H1 (cell line): ENCODE measurements at regions not wholly inside any gene's neighbourhood (a gene's known extent, or its start where the extent isn't known, plus 50 kb on each side); places are given as distances from the start of the nearest gene placed in this dataset.

Source experiments
- CTCF ChIA-PET: fragments of 300-600 bp; sonication (Branson Sonifier 250); formaldehyde crosslinking; loops from one replicate; lab custom pipeline; 2021; ENCODE audit not compliant: partially characterized antibody; lab: Charles Lee
- POLR2A ChIA-PET: fragments of 300-600 bp; sonication (Branson Sonifier 250); formaldehyde crosslinking; loops from one replicate; lab custom pipeline; 2021; ENCODE audit warnings: inconsistent platforms; ENCODE audit not compliant: partially characterized antibody; lab: Charles Lee
- DNase-seq, 2 experiments: peaks; one replicate each; pipeline versions ENCODE4 v3.0.0 to v3.0.0-alpha.2; 2010 to 2022; ENCODE audit warnings: low spot score in 2 of 2, low read depth in 1 of 2, mixed read lengths in 1 of 2
- FAIRE-seq: peaks from 2 replicates; lab custom pipeline; 2011; peaks lifted over from hg19 to GRCh38; lab: Jason Lieb, UNC
- H2AFZ ChIP-seq: 2 replicates; pipeline ENCODE4 v1.8.1; 2012; ENCODE audit warnings: low read length, inconsistent platforms
- H2AK5ac ChIP-seq: 2 replicates; pipeline ENCODE4 v1.6.1; 2013; ENCODE audit warnings: low read depth, low read length
- H2BK120ac ChIP-seq: replicated peaks from 2 replicates; pipeline ENCODE3; 2013; ENCODE audit warnings: low read depth, low read length, inconsistent platforms
- H2BK12ac ChIP-seq: 2 replicates; pipeline ENCODE4 v1.6.1; 2013; ENCODE audit warnings: low read depth, low read length
- H2BK15ac ChIP-seq: 2 replicates; pipeline ENCODE4 v1.6.1; 2013; ENCODE audit warnings: low read length
- H2BK20ac ChIP-seq: 2 replicates; pipeline ENCODE4 v1.6.1; 2013; ENCODE audit warnings: low read length
- H2BK5ac ChIP-seq: 2 replicates; pipeline ENCODE4 v1.6.1; 2013; ENCODE audit warnings: low read depth, low read length
- H3K14ac ChIP-seq: 2 replicates; pipeline ENCODE4 v1.6.1; 2013; ENCODE audit warnings: inconsistent platforms; ENCODE audit not compliant: insufficient read length
- H3K18ac ChIP-seq: 2 replicates; pipeline ENCODE4 v1.6.1; 2013; ENCODE audit warnings: low read length; ENCODE audit errors: extremely low read depth
- H3K23ac ChIP-seq: 2 replicates; pipeline ENCODE4 v1.6.1; 2013; ENCODE audit warnings: inconsistent platforms; ENCODE audit not compliant: insufficient read length
- H3K23me2 ChIP-seq: 2 replicates; pipeline ENCODE4 v1.6.1; 2013; ENCODE audit warnings: low read depth, low read length
- H3K27ac ChIP-seq: 2 replicates; pipeline ENCODE4 v1.6.1; 2011; ENCODE audit warnings: low read depth, low read length, inconsistent platforms
- H3K27me3 ChIP-seq, 4 experiments: replicated peaks in 1 of 4; 1 replicate in 1 of 4; 2 replicates in 3 of 4; pipeline versions ENCODE4 v1.6.1 to v1.8.1; 2011 to 2013; ENCODE audit warnings: low read length in 3 of 4, mild to moderate bottlenecking in 3 of 4, inconsistent platforms in 2 of 4, mixed read lengths in 2 of 4, moderate library complexity in 1 of 4; ENCODE audit not compliant: control insufficient read depth in 3 of 4, insufficient read depth in 3 of 4; ENCODE audit errors: extremely low read depth in 1 of 4
- H3K36me3 ChIP-seq, 4 experiments: 2 replicates each; pipeline versions ENCODE4 v1.6.1 to v1.8.1; 2011 to 2013; ENCODE audit warnings: mild to moderate bottlenecking in 4 of 4, low read length in 3 of 4, moderate library complexity in 2 of 4, control low read depth in 1 of 4, inconsistent platforms in 1 of 4; ENCODE audit not compliant: insufficient read depth in 4 of 4, control insufficient read depth in 2 of 4
- H3K4ac ChIP-seq: replicated peaks from 2 replicates; pipeline ENCODE3; 2013; ENCODE audit warnings: low read length, low read depth, mixed read lengths, inconsistent platforms; ENCODE audit not compliant: insufficient read length
- H3K4me1 ChIP-seq, 4 experiments: replicated peaks in 1 of 4; 1 replicate in 1 of 4; 2 replicates in 3 of 4; pipeline versions ENCODE4 v1.6.1 to v1.8.1; 2011 to 2013; ENCODE audit warnings: low read length in 3 of 4, inconsistent platforms in 2 of 4, mixed read lengths in 1 of 4; ENCODE audit not compliant: insufficient read depth in 4 of 4, control insufficient read depth in 3 of 4
- H3K4me2 ChIP-seq, 2 experiments: 2 replicates each; pipeline versions ENCODE4 v1.6.1 to v1.8.1; 2011 to 2013; ENCODE audit warnings: low read depth in 2 of 2, low read length in 2 of 2, control low read depth in 1 of 2, inconsistent platforms in 1 of 2, mild to moderate bottlenecking in 1 of 2; ENCODE audit not compliant: insufficient read depth in 1 of 2
- H3K4me3 ChIP-seq, 4 experiments: fragments of 200-600, 300-600 bp in 1 of 4; sonication (generic), shearing (Covaris generic), sonication (Bioruptor Twin) in 1 of 4; 2 replicates each; pipeline versions ENCODE4 v1.5.1 to v1.8.1; 2011 to 2016; ENCODE audit warnings: low read length in 4 of 4, low read depth in 3 of 4, control low read depth in 2 of 4, inconsistent platforms in 2 of 4, mild to moderate bottlenecking in 2 of 4, mixed read lengths in 1 of 4, moderate library complexity in 1 of 4; ENCODE audit not compliant: insufficient read depth in 2 of 4; ENCODE audit errors: extremely low read depth in 1 of 4
- H3K56ac ChIP-seq: replicated peaks from 2 replicates; pipeline ENCODE3; 2013; ENCODE audit warnings: low read depth, mild to moderate bottlenecking, mixed read lengths, low read length, inconsistent platforms; ENCODE audit not compliant: insufficient read length
- H3K79me1 ChIP-seq: 2 replicates; pipeline ENCODE4 v1.6.1; 2013; ENCODE audit warnings: low read depth, low read length, control low read depth
- H3K79me2 ChIP-seq, 2 experiments: 2 replicates each; pipeline versions ENCODE4 v1.6.1 to v1.8.1; 2012 to 2013; ENCODE audit warnings: low read length in 2 of 2, mild to moderate bottlenecking in 2 of 2, inconsistent platforms in 1 of 2; ENCODE audit not compliant: insufficient read depth in 2 of 2, control insufficient read depth in 1 of 2
- H3K9ac ChIP-seq, 4 experiments: replicated peaks in 1 of 4; 1 replicate in 1 of 4; 2 replicates in 3 of 4; pipeline versions ENCODE4 v1.6.1 to v1.8.1; 2011 to 2013; ENCODE audit warnings: low read depth in 3 of 4, low read length in 3 of 4, control low read depth in 2 of 4, mild to moderate bottlenecking in 2 of 4, moderate library complexity in 2 of 4, inconsistent platforms in 1 of 4; ENCODE audit errors: extremely low read depth in 1 of 4
- H3K9me3 ChIP-seq, 2 experiments: 2 replicates each; pipeline versions ENCODE4 v1.6.1 to v1.8.1; 2012 to 2013; ENCODE audit warnings: mild to moderate bottlenecking in 2 of 2, moderate library complexity in 2 of 2, control low read depth in 1 of 2, inconsistent platforms in 1 of 2, low read depth in 1 of 2, low read length in 1 of 2, mixed read lengths in 1 of 2; ENCODE audit not compliant: insufficient read depth in 2 of 2
- H4K20me1 ChIP-seq, 2 experiments: replicated peaks in 1 of 2; 2 replicates each; pipeline versions ENCODE3 to v1.8.1; 2011 to 2013; ENCODE audit warnings: inconsistent platforms in 2 of 2, low read length in 2 of 2, mild to moderate bottlenecking in 1 of 2; ENCODE audit not compliant: insufficient read depth in 2 of 2, control insufficient read depth in 1 of 2
- H4K5ac ChIP-seq: 2 replicates; pipeline ENCODE4 v1.6.1; 2013; ENCODE audit warnings: low read length, low read depth, mixed read lengths, inconsistent platforms; ENCODE audit not compliant: insufficient read length
- H4K8ac ChIP-seq: 2 replicates; pipeline ENCODE4 v1.8.0; 2013; ENCODE audit warnings: mild to moderate bottlenecking, moderate library complexity, low read length, inconsistent platforms; ENCODE audit not compliant: insufficient read depth; ENCODE audit errors: extremely low read depth
- H4K91ac ChIP-seq: replicated peaks from 2 replicates; pipeline ENCODE3; 2013; ENCODE audit warnings: low read length, mixed read lengths, inconsistent platforms; ENCODE audit not compliant: insufficient read length
- EP300 ChIP-seq, 2 experiments: IDR thresholded peaks; 1 replicate in 1 of 2; 2 replicates in 1 of 2; pipeline ENCODE4 v1.6.1; 2011 to 2012; ENCODE audit warnings: low read depth in 2 of 2, low read length in 2 of 2, mild to moderate bottlenecking in 2 of 2, borderline replicate concordance in 1 of 2, inconsistent platforms in 1 of 2, moderate library complexity in 1 of 2
- JUN ChIP-seq: IDR thresholded peaks from 2 replicates; pipeline ENCODE4 v1.6.1; 2011; ENCODE audit warnings: low read depth, mild to moderate bottlenecking, improper control_type of control experiment, low read length
- JUND ChIP-seq: IDR thresholded peaks from 2 replicates; pipeline ENCODE4 v1.6.1; 2011; ENCODE audit warnings: mild to moderate bottlenecking, improper control_type of control experiment, low read length
- NANOG ChIP-seq: IDR thresholded peaks from 2 replicates; pipeline ENCODE4 v1.6.1; 2011; ENCODE audit warnings: low read length, low read depth, mild to moderate bottlenecking, inconsistent platforms; ENCODE audit not compliant: insufficient read depth, poor library complexity, severe bottlenecking
- PHF8 ChIP-seq: fragments of 200-600 bp; sonication (generic); conservative IDR thresholded peaks from 2 replicates; pipeline ENCODE4 v1.7.1; 2012; ENCODE audit warnings: low read depth, mild to moderate bottlenecking, inconsistent platforms, low read length, moderate library complexity
- RFX5 ChIP-seq: IDR thresholded peaks from 2 replicates; pipeline ENCODE4 v1.6.1; 2011; ENCODE audit warnings: low read depth, low read length, improper control_type of control experiment, borderline replicate concordance
- SP4 ChIP-seq: IDR thresholded peaks from 2 replicates; pipeline ENCODE4 v1.6.1; 2012; ENCODE audit warnings: low read length, inconsistent platforms
- TEAD4 ChIP-seq: IDR thresholded peaks from 2 replicates; pipeline ENCODE4 v1.6.1; 2012; ENCODE audit warnings: low read depth, low read length, inconsistent platforms, mixed read lengths
- WGBS, 2 experiments: shearing (Covaris generic) in 1 of 2; methylation state at CpG; one replicate each; pipeline versions ENCODE4 v1.1.6 to v1.1.7; 2013 to 2015; ENCODE audit warnings: low lambda C conversion rate in 2 of 2, mixed read lengths in 2 of 2, inconsistent platforms in 1 of 2, low coverage in 1 of 2, missing lambda C conversion rate in 1 of 2; ENCODE audit not compliant: insufficient replicate concordance in 2 of 2, insufficient coverage in 1 of 2, insufficient read length in 1 of 2; ENCODE audit errors: extremely low coverage in 1 of 2, missing lambda C conversion rate in 1 of 2; 5-methylcytosine and 5-hydroxymethylcytosine counted together
- TF ChIP-seq, protein P1 (sequence below): IDR thresholded peaks from 2 replicates; pipeline ENCODE4 v1.6.1; 2012; ENCODE audit warnings: low read length, inconsistent platforms
- TF ChIP-seq, protein P2 (sequence below): IDR thresholded peaks from 2 replicates; pipeline ENCODE4 v1.6.1; 2012; ENCODE audit warnings: inconsistent platforms

DNA sequence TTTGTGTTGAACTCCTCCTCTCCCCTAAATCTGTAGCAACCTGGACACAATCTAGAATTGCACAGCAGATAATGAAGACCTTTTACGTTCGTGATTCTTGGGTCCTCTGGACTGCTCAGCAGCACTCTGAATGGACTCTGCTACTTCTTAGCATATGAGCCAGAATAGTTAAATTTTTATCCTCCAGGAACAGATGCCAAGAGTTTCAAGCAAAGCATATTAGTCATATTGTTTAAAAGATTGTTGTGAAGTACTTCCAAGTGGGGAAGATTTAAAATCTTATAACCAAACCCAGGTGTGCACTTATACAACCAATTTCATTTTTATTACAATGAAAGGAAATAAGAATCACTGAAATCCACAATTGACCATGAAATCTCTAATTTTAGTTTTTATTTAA, 118.9 kb upstream of the EXOC2 start:
- no peaks in the 10 kb centered on the region for H3K79me1 ChIP-seq
- H3K4ac ChIP-seq = no peak overlapping the region
- H3K27ac ChIP-seq = no peak overlapping the region
- H4K91ac ChIP-seq = no peak overlapping the region
- FAIRE-seq (no peak), DNase-seq (no peak)
- ChIA-PET POLR2A (no interaction called here), CTCF (no interaction called here)
- no peak overlapping the region for H2AFZ ChIP-seq
- no peak overlapping the region for H3K4me2 ChIP-seq
- H4K8ac ChIP-seq = no peak overlapping the region
- TF ChIP-seq JUND = no peak
- TF ChIP-seq EP300 (IDR thresholded peaks at IDR 0.05; ENCODE audit: borderline replicate concordance in 1 of 2, low read depth in 2 of 2, low read length in 2 of 2) = no peak
- TF ChIP-seq, protein P1, sequence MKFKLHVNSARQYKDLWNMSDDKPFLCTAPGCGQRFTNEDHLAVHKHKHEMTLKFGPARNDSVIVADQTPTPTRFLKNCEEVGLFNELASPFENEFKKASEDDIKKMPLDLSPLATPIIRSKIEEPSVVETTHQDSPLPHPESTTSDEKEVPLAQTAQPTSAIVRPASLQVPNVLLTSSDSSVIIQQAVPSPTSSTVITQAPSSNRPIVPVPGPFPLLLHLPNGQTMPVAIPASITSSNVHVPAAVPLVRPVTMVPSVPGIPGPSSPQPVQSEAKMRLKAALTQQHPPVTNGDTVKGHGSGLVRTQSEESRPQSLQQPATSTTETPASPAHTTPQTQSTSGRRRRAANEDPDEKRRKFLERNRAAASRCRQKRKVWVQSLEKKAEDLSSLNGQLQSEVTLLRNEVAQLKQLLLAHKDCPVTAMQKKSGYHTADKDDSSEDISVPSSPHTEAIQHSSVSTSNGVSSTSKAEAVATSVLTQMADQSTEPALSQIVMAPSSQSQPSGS = no peak
- no peak for TF ChIP-seq JUN
- TF ChIP-seq SP4 = no peak
- TF ChIP-seq PHF8 = no peak
- TF ChIP-seq, protein P2, sequence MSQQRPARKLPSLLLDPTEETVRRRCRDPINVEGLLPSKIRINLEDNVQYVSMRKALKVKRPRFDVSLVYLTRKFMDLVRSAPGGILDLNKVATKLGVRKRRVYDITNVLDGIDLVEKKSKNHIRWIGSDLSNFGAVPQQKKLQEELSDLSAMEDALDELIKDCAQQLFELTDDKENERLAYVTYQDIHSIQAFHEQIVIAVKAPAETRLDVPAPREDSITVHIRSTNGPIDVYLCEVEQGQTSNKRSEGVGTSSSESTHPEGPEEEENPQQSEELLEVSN = no peak
- no peak for TF ChIP-seq NANOG
- no peak for TF ChIP-seq RFX5
- no peak for TF ChIP-seq TEAD4
- no peak overlapping the region for H2BK120ac ChIP-seq
- no peak overlapping the region for H2BK5ac ChIP-seq
- no peak overlapping the region for H3K4me3 ChIP-seq
- no peaks in the 10 kb centered on the region for H4K20me1 ChIP-seq
- H2BK15ac ChIP-seq = no peak overlapping the region
- no peak overlapping the region for H3K23ac ChIP-seq
- no peaks in the 10 kb centered on the region for H3K36me3 ChIP-seq
- no peak overlapping the region for H4K5ac ChIP-seq
- H3K79me2 ChIP-seq = no peaks in the 10 kb centered on the region
- H3K4me1 ChIP-seq = no peaks in the 10 kb centered on the region
- H3K18ac ChIP-seq = no peak overlapping the region
- no peaks in the 10 kb centered on the region for H3K27me3 ChIP-seq
- H3K14ac ChIP-seq = no peak overlapping the region
- H3K56ac ChIP-seq = no peak overlapping the region
- no peak overlapping the region for H3K9ac ChIP-seq
- H2BK12ac ChIP-seq = no peak overlapping the region
- no peaks in the 10 kb centered on the region for H3K23me2 ChIP-seq
- whole genome bisulfite sequencing, 2 experiments = 81% methylated on average over 2 of the region's 2 CpGs; no CpG with 5 or more reads in 1 of the 2 experiments
- H2AK5ac ChIP-seq = no peak overlapping the region
- no peak overlapping the region for H2BK20ac ChIP-seq
- no peaks in the 10 kb centered on the region for H3K9me3 ChIP-seq
